Breast epithelium (tissue), 4 donors: ENCODE measurements at regions not wholly inside any gene's neighbourhood (a gene's known extent, or its start where the extent isn't known, plus 50 kb on each side); places are given as distances from the start of the nearest gene placed in this dataset.

Experiments used
- DNase-seq, 2 donors: peaks; one replicate each; pipeline ENCODE4 v3.0.0-alpha.2; 2019; ENCODE audit warnings: low spot score in 2 of 2
- H3K27ac ChIP-seq, 2 donors: fragments of 200-600 bp; sonication (generic) in 1 of 2; one replicate each; pipeline ENCODE4 v1.5.1; 2016 to 2019; ENCODE audit warnings: mild to moderate bottlenecking in 1 of 2
- H3K27me3 ChIP-seq, 2 donors: fragments of 200-600 bp; sonication (generic) in 1 of 2; one replicate each; pipeline versions ENCODE4 v1.5.1 to v1.6.0; 2017 to 2019; ENCODE audit warnings: control low read depth in 1 of 2, mild to moderate bottlenecking in 1 of 2
- H3K36me3 ChIP-seq: fragments of 200-600 bp; one replicate; pipeline ENCODE4 v1.5.1; 2019
- H3K4me1 ChIP-seq, 2 donors: fragments of 200-600 bp; sonication (generic); one replicate each; pipeline ENCODE4 v1.5.1; 2016 to 2019; ENCODE audit warnings: control low read depth in 1 of 2
- H3K4me3 ChIP-seq, 3 donors: fragments of 200-600 bp; sonication (generic); 1 replicate in 2 of 3; 2 replicates in 1 of 3; pipeline ENCODE4 v1.5.1; 2016 to 2019; ENCODE audit warnings: mild to moderate bottlenecking in 3 of 3, moderate library complexity in 2 of 3
- H3K9me3 ChIP-seq, 2 donors: fragments of 200-600 bp; sonication (generic) in 1 of 2; one replicate each; pipeline ENCODE4 v1.5.1; 2016 to 2019; ENCODE audit warnings: control low read depth in 1 of 2
- CTCF ChIP-seq, 3 donors: fragments of 450-650 bp; IDR thresholded peaks; one replicate each; pipeline ENCODE4 v1.5.1; 2016 to 2017; ENCODE audit warnings: antibody characterized with exemption in 3 of 3, mild to moderate bottlenecking in 3 of 3, moderate library complexity in 3 of 3
- POLR2A ChIP-seq: fragments of 450-650 bp; IDR thresholded peaks from one replicate; pipeline ENCODE4 v1.6.1; 2016; ENCODE audit warnings: antibody characterized with exemption, mild to moderate bottlenecking, moderate library complexity
- POLR2AphosphoS5 ChIP-seq, 3 donors: sonication (generic); formaldehyde crosslinking; IDR thresholded peaks; one replicate each; pipeline ENCODE4 v1.6.1; 2017; ENCODE audit warnings: antibody characterized with exemption in 3 of 3
- intact Hi-C: fragments of 100-400 bp; cut with DNase I; formaldehyde crosslinking; loops from one replicate; pipeline ENCODE4 v1.15.1; 2023; ENCODE audit warnings: low total_unique reads

- no peak overlapping the region for H3K4me3 ChIP-seq
- intact Hi-C loops = no loop called here
- H3K9me3 ChIP-seq = no peaks in the 10 kb centered on the region
- DNase-seq = peak in 1 of 2 donors; percentile 45
- H3K36me3 ChIP-seq = no peaks in the 10 kb centered on the region
- H3K27ac ChIP-seq = no peak overlapping the region
- TF ChIP-seq POLR2A = no peak
- no peak for TF ChIP-seq POLR2AphosphoS5 (IDR thresholded peaks at IDR 0.05)
- TF ChIP-seq CTCF (IDR thresholded peaks at IDR 0.05) = no peak
- H3K27me3 ChIP-seq = no peaks in the 10 kb centered on the region
- no peaks in the 10 kb centered on the region for H3K4me1 ChIP-seq
Observed at GRCh38 chr1:36560621-36561360, 78.1 kb upstream of the CSF3R start.

- intact Hi-C loops = no loop called here
- DNase-seq = peak in 1 of 2 donors; percentile 43
- TF ChIP-seq CTCF (IDR thresholded peaks at IDR 0.05) (no peak), POLR2A (no peak), POLR2AphosphoS5 (IDR thresholded peaks at IDR 0.05) (no peak)
- H3K4me1 ChIP-seq = no peaks in the 10 kb centered on the region
- no peaks in the 10 kb centered on the region for H3K9me3 ChIP-seq
- H3K4me3 ChIP-seq = no peak overlapping the region
- no peak overlapping the region for H3K27ac ChIP-seq
- H3K27me3 ChIP-seq = peaks cover 0 to 5% of the 10 kb centered on the region in 2 donors
- no peaks in the 10 kb centered on the region for H3K36me3 ChIP-seq
Observed at GRCh38 chr1:36560177-36560576, 77.5 kb upstream of the CSF3R start.

- TF ChIP-seq POLR2AphosphoS5 (IDR thresholded peaks at IDR 0.05) = no peak
- no peak for TF ChIP-seq CTCF (IDR thresholded peaks at IDR 0.05)
- no peak for TF ChIP-seq POLR2A
- H3K9me3 ChIP-seq = no peaks in the 10 kb centered on the region
- DNase-seq = peak in 1 of 2 donors; percentile 3
- no peak overlapping the region for H3K4me3 ChIP-seq
- no peak overlapping the region for H3K27ac ChIP-seq
- no peaks in the 10 kb centered on the region for H3K36me3 ChIP-seq
- no peaks in the 10 kb centered on the region for H3K4me1 ChIP-seq
- peaks cover 0 to 16% of the 10 kb centered on the region in 2 donors for H3K27me3 ChIP-seq
- intact Hi-C loops = no loop called here
Observed at GRCh38 chr1:36559061-36559460, 76.3 kb upstream of the CSF3R start.

- peaks cover 0 to 33% of the 10 kb centered on the region in 2 donors for H3K27me3 ChIP-seq
- H3K4me1 ChIP-seq = no peaks in the 10 kb centered on the region
Observed at GRCh38 chr1:36557041-36558000, 74.6 kb upstream of the CSF3R start.

More at GRCh38 chr1:36557041-36558000, 74.6 kb upstream of the CSF3R start:
- no peaks in the 10 kb centered on the region for H3K9me3 ChIP-seq
- intact Hi-C loops = no loop called here
- TF ChIP-seq POLR2A (no peak), POLR2AphosphoS5 (IDR thresholded peaks at IDR 0.05) (no peak), CTCF (IDR thresholded peaks at IDR 0.05) (no peak)
- DNase-seq = peak in 1 of 2 donors; percentile 34
- H3K27ac ChIP-seq = no peak overlapping the region
- H3K36me3 ChIP-seq = no peaks in the 10 kb centered on the region
- no peak overlapping the region for H3K4me3 ChIP-seq
